GM23338 (cell line): ENCODE measurements at regions not wholly inside any gene's neighbourhood (a gene's known extent, or its start where the extent isn't known, plus 50 kb on each side); places are given as distances from the start of the nearest gene placed in this dataset.
A peak's percentile ranks its signal among the peaks of the same experiment; 100 is the strongest.

Experiments
- CTCF ChIP-seq, 2 experiments: fragments of 200-600 bp in 1 of 2; sonication (generic) in 1 of 2; conservative IDR thresholded peaks; 2 replicates each; pipeline versions ENCODE4 v1.5.1 to v1.6.1; 2016 to 2017; ENCODE audit warnings: antibody characterized with exemption in 2 of 2, low read depth in 2 of 2, mild to moderate bottlenecking in 2 of 2, moderate library complexity in 1 of 2
- ETS1 ChIP-seq: IDR thresholded peaks from 2 replicates; pipeline ENCODE4 v1.6.1; 2016; ENCODE audit warnings: antibody characterized with exemption
- EZH2 ChIP-seq: fragments of 200-600 bp; sonication (generic); IDR thresholded peaks from one replicate; pipeline ENCODE4 v1.8.0; 2017; ENCODE audit warnings: antibody characterized with exemption, mild to moderate bottlenecking, low read depth; ENCODE audit not compliant: unreplicated experiment
- POLR2AphosphoS5 ChIP-seq: IDR thresholded peaks from 2 replicates; pipeline ENCODE4 v1.6.1; 2016; ENCODE audit warnings: antibody characterized with exemption, low read depth

- 0 out of 4 replicates have a peak, but pooled peaks of 1 of the 2 experiments have one; percentile 1 for TF ChIP-seq CTCF (conservative IDR thresholded peaks at IDR 0.05; ENCODE audit: low read depth in 2 of 2)
- no peak for TF ChIP-seq POLR2AphosphoS5
- no peak for TF ChIP-seq EZH2
- no peak for TF ChIP-seq ETS1
Observed at GRCh38 chr4:180860089-180860720, 1383.0 kb upstream of the TENM3 start.
